ENCODE measurements at regions not wholly inside any gene's neighbourhood (a gene's known extent, or its start where the extent isn't known, plus 50 kb on each side); places are given as distances from the start of the nearest gene placed in this dataset.

DNA sequence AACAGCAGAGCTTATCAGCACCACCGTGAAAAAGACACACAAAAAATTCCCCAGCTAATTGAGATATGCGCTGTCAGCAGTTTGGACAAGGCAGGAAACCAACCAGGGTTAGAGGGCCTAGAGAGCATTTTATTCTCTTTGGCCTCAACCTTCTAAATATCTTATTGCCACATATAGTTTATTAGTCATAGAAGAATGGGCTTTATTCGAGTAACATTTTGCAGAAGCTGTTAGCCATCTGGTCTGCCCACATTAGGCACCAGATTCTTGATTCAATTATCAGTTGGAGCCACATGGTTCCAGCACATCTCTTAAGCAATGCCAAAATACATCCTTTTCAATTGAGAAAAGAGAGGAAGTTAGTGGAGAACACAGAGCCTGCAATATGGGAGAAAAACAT, 109.9 kb upstream of the CXADR start:
- no peak for DNase-seq (ENCODE audit: extremely low read depth in 1 of 2, low read depth in 1 of 2)

DNA sequence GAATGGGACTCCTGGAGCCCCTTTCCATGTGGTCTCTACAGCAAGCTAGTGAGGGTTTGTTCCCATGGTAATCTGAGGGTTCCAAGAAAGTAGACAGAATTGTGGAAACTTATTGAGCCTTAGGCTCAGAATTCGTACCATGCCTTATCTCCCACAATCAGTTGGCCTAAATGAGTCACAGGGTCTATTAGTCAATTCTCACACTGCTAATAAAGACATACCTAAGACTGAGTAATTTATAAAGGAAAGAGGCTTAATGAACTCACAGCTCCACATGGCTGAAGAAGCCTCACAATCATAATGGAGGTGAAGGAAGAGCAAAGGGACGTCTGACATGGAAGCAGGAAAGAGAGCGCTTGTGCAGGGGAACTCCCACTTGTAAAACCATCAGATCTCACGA, 106.6 kb upstream of the CXADR start:
- DNase-seq (ENCODE audit: extremely low read depth in 1 of 2, low read depth in 1 of 2) = no peak

DNA sequence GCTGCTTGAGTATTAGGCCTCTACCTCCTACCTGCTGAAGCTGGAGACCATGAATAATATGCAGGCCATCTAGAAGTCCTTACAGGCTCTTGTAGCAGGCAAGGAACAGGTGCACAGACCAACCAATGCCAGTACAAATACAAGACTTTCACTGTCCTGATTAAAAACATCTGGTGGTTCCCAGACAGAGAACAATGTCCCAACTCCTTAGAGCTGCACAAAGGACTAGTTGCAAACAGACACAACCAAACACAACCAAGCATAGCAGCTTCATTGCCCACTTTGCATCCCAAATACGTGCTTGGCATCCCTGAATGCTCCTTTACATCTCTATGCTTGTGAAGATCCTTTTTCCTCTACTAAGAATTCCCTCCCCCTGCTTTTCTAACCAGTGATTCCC, 98.1 kb upstream of the CXADR start:
- no peak for DNase-seq (ENCODE audit: extremely low read depth in 1 of 2, low read depth in 1 of 2)

DNA sequence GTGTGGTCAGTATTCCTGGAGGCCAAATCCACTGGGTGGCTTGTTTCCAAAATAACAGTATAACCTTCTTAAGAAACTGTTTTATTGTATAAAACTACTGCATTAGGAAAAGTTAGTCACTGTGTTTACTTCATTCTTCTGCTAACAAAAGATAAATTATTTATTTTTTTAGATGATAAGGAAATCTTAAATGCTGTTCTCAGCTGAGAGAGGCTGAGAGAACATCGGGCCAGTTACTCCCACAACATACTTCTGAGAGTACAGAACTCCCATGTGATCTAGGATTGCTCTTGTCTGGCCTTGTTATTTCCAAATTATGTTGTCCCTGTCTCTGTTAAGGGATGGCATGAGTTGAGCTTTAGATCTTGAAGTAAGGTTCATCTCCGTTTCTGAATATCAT, 96.7 kb upstream of the CXADR start:
- DNase-seq (ENCODE audit: extremely low read depth in 1 of 2, low read depth in 1 of 2) = no peak

DNA sequence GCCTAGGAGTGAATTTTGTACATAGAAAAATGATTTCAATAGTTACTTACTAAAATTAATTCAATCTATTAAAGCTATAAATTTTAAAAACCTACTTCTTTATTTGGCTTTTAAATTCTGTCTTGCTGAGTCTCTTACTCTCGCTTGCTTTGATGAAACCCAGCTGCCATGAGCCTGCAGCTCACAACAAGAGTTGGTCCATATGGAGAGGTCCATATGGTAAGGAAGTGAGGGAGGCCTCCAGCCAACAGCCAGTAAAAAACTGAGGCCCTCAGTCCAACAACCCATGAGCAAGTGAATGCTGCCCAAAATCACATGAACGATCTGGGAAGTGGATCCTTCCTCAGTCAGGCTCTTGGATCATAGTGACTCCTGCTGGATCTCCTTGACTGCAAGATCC, 89.9 kb upstream of the CXADR start:
- DNase-seq (ENCODE audit: extremely low read depth in 1 of 2, low read depth in 1 of 2) = no peak

DNA sequence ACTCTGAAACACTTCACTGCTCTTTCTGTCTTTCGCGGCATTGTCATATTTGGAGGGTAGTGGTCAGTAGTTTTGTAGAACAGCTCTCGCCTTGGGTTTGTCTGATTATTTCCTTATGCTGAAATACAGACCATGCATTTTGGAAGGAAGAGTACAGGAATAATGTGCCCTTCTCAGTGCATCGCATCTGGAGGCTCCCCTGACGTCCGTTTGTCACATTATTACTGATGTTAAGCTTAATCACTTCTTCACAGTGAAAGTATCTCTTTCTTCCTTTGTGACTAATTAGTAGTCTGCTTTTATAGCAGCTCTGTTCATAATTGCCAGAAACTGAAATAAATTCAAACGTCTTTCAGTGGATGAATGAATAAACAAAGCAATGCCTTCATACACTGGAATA, 85.7 kb upstream of the CXADR start:
- DNase-seq (ENCODE audit: extremely low read depth in 1 of 2, low read depth in 1 of 2) = no peak

DNA sequence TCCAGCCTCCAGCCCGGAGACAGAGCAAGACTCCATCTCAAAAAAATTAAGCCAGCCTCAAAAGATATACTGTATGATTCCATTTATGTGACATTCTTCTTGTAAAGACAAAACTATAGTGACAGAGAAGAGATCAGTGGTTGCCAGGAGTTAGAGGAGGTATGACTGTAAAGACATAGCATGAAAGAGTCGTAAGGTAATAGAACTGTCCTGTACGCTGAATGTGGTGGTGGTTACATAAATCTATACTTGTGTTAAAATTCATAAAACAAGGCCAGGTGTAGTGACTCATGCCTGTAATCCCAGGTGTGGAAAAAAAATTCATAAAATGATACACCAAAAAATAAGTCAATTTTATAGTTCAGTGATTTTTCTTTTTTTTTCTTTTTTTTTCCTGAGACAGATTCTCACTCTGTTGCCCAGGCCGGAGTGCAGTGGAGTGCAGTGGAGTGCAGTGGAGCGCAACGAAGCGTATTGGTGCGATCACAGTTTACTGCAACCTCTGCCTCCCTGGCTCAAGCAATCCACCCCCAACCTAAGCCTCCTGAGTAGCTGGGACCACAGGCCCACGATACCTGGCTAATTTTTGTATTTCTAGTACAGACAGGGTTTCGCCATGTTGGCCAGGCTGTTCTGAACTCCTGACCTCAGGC, 84.9 kb upstream of the CXADR start:
- no peak for DNase-seq (ENCODE audit: extremely low read depth in 1 of 2, low read depth in 1 of 2)

DNA sequence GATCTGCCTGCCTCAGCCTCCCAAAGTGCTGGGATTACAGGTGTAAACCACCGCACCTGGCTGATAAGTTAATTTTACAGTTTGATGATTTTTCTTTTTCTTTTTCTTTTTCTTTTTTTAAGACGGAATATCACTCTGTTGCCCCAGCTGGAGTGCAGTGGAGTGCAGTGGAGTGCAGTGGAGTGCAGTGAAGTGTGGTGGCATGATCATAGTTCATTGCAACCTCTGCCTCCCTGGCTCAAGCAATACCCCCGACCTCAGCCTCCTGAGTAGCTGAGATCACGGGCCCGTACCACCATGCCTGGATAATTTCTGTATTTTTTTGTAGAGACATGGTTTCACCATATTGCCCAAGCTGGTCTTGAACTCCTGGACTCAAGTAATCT, 84.4 kb upstream of the CXADR start:
- DNase-seq (ENCODE audit: extremely low read depth in 1 of 2, low read depth in 1 of 2) = no peak

DNA sequence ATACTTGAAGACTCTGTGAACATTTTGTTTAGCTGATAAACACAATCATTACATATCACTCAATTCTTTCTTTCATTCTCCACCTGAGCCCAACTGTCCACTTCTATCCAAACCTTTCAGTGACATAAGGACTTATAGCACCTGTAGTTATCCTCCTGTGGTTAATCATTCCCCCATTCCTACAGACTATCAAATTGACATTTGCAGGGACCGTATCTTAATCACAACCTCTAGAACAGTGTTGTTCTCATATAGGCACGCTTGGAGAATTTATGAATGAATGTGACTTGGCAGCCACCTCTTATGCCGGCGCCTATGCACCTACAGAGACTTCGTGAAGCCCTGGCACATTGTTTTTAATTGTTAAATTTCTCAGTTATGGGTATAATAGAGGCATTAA, 83.9 kb upstream of the CXADR start:
- DNase-seq (ENCODE audit: extremely low read depth in 1 of 2, low read depth in 1 of 2) = no peak

DNA sequence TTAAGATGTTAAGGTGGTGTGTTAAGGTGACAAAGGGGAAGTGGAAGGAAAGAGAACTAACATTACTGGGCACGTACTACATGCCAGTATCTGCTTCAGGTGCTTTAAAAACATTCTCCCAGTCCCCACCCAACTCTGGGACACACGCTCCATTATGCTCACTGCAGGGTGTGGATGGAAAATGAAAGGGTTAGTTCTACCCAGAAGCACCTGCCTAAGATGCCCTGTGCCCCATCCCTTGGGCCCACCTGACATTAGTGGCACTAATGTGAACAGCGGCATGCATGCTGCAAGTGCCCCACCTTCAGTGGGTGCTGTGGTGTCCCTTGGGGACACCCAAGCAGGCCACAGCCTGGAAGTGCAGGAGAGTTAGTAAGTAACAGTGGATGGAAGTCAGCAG, 82.9 kb upstream of the CXADR start:
- no peak for DNase-seq (ENCODE audit: extremely low read depth in 1 of 2, low read depth in 1 of 2)

DNA sequence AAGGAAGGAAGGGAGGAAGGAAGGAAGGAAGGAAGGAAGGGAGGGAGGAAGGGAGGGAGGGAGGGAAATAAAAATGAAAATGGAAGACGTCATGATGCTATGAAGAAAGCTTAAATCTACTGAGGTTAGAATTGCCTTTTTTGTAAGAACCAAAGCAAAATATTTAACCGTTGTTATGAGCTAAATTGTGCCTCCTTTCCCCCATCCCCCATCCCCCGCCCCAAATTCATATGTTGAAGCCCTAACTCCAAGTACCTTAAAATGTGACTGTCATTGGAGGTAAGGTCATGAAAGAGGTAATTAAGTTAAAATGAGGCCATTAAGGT, 80.1 kb upstream of the CXADR start:
- DNase-seq (ENCODE audit: extremely low read depth in 1 of 2, low read depth in 1 of 2) = no peak

DNA sequence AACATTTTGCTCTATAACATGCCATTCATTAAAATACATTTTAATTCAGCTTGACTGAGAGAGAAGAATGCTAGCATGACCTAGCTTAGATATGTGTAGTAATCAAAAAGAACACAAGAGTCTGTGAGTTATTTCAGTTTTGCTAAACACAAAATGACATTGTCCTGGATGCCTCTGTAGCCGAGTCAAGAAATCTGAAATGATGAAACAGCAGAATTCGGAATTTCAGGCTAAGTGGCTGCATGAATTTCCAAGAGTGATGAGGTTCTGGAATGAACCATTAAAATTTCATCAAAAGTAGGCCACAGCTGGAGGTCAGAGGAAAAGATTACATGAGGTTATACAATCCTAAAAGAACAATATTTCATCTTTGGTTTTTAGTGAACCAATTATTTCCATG, 79.1 kb upstream of the CXADR start:
- no peak for DNase-seq (ENCODE audit: extremely low read depth in 1 of 2, low read depth in 1 of 2)

DNA sequence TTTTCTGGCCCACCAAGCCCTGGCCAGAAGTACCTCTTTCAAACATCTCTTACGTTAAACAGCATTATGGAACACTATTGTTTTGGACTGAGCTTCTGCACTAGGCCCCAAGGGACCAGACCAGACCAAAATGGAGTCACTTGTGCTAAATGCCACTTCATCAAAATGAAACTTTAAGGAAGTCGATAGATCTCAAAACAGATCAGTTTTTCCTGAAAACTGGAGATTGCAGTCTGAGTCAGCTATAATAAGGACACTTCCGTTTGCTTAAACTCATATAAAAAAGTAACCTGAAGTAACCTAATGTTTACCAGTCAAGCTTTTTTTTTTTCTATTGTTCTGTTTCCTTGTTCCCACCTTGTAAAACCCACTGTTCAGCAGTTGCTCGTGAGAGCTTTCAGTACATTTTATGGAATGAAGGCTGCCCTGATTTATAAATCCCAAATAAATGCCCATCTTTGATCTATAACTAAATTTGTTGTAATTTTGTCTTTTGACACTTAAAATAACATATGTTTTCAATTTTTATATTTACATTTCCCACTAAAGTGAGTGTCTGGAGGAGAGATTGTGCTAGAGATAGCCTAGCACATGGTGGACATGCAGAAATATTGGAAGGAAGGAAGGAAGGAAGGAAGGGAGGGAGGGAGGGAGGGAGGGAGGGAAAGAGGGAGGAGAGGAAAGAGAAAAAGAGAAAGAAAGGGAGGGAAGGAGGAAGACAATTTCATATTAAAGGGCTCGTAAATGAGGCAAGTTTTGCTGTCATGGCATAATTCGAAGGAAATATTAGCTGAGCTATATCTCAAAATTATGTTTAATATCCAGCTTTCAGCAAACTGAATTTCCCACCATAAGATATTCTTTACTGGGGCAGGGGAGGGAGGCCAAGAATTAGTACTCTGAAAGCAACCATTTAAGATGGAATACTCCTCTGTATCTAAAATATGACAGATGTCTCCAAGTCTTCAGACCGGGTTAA, 77.0 kb upstream of the CXADR start:
- DNase-seq (ENCODE audit: extremely low read depth in 1 of 2, low read depth in 1 of 2) = no peak

DNA sequence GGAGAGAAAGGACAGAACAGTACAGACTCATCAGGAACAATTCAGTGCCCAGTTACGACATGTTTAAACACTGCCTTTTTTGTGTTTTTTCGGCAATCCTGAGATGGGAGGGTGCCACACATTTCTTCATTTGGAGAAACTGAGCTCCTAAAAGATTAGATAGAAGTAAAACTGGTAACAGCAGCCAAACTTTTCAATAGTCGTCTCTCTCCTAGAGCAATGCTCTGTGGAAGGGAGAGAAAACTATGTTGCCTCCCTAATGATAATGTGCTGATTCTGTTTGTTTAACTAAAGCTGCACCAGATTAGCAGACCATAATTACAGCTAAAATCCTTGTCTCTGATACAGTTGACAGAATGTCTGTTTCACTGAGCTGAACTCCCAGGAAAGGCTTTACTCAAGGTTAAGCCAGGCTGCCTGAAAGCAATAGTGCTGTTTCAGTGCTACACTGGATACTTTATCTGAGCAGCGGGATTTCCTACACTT, 76.2 kb upstream of the CXADR start:
- DNase-seq (ENCODE audit: extremely low read depth in 1 of 2, low read depth in 1 of 2) = no peak

DNA sequence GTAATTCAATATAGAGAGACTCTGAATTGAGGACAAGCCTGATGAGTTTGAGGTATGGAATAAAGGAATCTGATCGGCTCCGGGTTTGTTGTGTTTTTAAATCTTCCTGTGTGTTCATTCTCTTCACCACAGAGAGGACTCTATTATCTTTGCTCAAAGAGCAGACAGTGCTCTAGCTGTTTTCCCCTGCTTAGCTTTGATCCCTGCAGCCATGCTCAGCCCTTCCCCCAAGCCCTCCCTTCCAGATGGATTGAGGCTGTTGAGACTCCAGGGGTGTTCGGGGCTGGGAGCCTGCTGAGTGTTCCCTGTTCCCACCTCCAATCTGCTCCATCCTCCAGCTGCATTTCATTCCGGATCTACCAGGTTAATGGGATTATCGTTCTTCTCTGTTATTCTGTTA, 74.2 kb upstream of the CXADR start:
- DNase-seq (ENCODE audit: extremely low read depth in 1 of 2, low read depth in 1 of 2) = no peak

DNA sequence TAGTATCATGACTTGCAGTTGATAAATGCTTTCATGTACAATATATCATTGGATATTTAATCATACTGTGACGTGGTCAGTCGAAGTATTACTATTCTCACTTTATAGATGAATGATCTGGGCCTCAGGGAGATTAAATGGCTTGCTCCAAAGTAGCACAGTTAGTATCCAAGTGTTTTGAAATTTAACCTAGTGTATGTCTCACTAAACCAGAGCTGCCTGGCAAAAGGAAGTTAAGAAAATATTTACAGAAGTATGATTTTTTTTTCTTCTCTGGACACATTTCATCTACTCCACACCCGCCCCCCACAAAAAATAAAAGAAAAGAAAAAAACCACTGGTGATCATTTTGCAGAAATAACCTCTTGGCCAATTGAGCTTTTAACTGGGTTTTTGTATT, 71.9 kb upstream of the CXADR start:
- DNase-seq (ENCODE audit: extremely low read depth in 1 of 2, low read depth in 1 of 2) = no peak

DNA sequence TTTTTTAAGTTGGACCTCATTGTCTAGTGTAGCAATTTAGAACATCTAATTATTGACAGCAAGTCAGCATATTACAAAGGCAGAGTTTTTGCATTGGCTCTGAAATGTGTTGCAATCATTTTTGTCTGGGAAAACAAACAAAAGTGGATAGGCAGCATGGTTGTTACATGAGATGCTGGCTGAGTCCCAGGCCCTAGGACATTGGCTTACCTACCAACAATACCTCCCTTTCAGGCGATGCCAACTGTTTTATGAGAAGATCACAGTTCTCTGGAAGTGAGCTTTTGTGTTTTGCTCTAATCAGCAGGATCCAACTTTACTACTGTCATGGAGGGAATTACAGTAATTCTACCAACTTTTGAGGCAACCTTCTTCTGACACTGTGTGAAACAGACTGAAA, 71.5 kb upstream of the CXADR start:
- DNase-seq (ENCODE audit: extremely low read depth in 1 of 2, low read depth in 1 of 2) = no peak

DNA sequence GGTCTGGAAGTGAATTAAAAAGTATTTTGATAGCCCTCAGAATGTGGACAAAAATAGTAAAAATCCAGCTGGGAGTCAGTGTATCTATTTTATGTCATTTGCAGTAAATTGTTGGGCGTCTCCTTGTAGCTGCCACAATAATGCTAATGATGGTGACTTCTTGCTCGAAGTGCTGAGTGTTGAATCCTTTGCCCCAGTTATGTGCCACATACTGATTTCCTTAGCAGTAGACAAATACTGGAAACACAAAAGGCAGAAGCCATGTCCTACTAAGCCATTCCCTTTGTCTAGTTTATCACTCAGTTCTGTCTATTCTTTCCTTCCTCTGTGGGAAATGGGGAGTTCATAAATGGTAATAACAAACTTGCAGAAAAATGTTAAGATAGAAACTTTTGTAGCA, 70.7 kb upstream of the CXADR start:
- DNase-seq (ENCODE audit: extremely low read depth in 1 of 2, low read depth in 1 of 2) = no peak

DNA sequence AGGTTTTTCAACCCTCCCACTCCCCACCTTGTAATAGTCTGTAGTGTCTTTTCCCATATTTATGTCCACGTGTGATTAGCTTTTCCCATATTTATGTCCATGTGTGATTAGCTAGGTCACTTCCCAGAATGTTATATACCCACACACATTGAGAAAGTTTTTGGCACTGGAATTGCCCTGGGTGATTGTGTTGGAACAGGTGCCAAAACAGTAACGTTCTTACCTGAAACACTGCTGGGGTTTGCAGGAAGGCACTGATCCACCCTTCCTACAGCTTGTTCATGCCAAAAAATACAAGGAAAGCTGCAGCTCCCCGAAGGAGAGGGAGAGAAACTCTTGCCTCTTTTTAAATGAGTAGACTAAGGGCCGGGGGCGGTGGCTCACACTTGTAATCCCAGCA, 68.0 kb upstream of the CXADR start:
- DNase-seq (ENCODE audit: extremely low read depth in 1 of 2, low read depth in 1 of 2) = no peak

DNA sequence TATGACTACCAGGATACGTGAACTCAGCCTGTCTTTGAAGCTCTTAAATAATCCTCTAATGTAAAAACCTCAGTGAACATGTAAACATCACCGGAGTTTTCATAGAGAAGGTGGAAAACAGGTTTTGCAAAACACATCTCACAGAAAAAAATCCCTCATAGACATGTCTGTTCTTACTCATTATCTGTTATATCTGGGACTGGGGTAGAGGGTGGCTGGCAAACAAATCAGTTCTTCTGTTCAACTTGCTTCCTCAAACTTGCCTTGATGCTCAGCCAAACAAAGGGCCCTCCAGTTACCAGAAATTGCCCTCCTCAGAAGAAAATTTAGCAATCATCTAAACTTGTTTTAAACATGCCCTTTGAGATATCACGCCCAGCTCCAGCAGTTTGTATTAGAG, 66.1 kb upstream of the CXADR start:
- no peak for DNase-seq (ENCODE audit: extremely low read depth in 1 of 2, low read depth in 1 of 2)

DNA sequence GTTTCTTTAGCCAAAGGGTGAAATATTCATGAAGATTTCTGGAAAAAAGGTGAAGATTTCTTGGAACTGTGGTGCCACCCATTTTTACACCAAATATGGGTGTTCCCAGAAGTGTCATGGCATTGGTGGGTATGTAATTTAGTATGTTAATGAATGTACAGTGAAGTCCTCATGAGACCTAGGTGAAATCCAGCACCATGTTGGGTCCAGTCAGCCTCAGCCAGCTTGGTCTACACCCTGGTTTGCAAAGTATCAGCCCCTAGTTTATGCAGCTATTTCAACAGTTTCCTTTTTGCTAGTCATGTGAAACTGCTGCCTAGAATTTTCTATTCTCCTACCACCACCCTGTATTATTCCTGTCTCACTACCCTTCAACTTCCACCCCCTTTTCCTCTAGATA, 63.1 kb upstream of the CXADR start:
- DNase-seq (ENCODE audit: extremely low read depth in 1 of 2, low read depth in 1 of 2) = no peak

DNA sequence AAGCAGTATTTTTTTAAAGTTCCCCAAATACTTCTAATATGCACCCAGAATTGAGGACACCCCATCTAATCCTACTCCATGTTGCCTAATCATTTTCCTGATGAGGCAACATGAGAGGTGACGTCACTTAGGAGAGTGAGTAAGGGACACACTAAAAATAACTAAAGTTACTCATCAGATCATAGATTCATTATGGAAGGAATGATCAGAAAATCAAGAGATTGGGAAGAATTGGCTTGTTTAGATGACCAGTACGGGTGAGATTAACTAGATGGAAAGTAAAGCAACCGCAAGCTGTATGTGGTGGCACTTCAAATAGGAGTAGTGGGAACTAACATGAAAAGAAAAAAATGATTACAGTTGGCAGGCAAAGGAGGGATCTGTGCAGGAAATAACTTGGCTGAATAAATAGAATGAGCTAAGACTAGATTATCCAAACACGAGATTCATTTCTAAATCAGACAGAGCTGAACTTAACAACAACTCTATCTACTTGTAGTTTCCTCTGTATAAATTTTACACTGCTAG, 61.4 kb upstream of the CXADR start:
- no peak for DNase-seq (ENCODE audit: extremely low read depth in 1 of 2, low read depth in 1 of 2)

Data from stimulated activated CD8-positive, alpha-beta memory T cell treated with anti-CD3 and anti-CD28 coated beads, Interleukin-7, amount 100 ng/mL, for 48 hours (primary cell).